HEK293T (cell line): ENCODE measurements at regions not wholly inside any gene's neighbourhood (a gene's known extent, or its start where the extent isn't known, plus 50 kb on each side); places are given as distances from the start of the nearest gene placed in this dataset.

ENCODE experiments used
- ELF4 ChIP-seq: fragments of 450-650 bp; IDR thresholded peaks from 2 replicates; pipeline ENCODE4 v1.6.1; 2017; ENCODE audit warnings: antibody characterized with exemption
- NFRKB ChIP-seq: fragments of 450-650 bp; IDR thresholded peaks from 2 replicates; pipeline ENCODE4 v1.6.1; 2016; ENCODE audit warnings: mild to moderate bottlenecking, moderate library complexity
- PKNOX1 ChIP-seq: fragments of 450-650 bp; IDR thresholded peaks from 2 replicates; pipeline ENCODE4 v1.6.1; 2016
- SP1 ChIP-seq: fragments of 450-650 bp; IDR thresholded peaks from 2 replicates; pipeline ENCODE4 v1.6.1; 2017

GRCh38 chr3:106836906-106837305, 540.3 kb upstream of the CCDC54 start:
- TF ChIP-seq PKNOX1 (no peak), ELF4 (no peak), NFRKB (no peak), SP1 (no peak)
